ENCODE measurements at regions not wholly inside any gene's neighbourhood (a gene's known extent, or its start where the extent isn't known, plus 50 kb on each side); places are given as distances from the start of the nearest gene placed in this dataset.

DNA sequence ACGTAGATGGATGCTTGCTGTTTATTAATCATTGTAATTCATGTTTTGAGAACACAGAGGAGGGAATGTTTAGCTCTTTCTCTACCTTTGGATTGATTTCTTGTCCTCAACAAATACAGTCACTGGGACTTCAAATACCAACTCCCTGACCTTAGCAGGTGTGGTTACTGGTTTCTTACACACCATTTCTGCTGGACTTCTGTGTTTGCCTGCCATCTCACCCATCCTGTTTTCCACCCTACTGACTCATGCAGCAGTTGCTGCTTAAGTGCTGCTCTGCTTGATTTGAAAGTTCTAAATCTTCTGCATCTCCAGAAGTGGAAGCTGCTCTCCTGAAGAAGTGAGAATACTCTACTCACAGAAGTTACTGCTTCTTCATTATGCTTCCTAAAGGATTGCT lies 170.3 kb downstream of the ZPLD1 start:
- DNase-seq: no peak

GRCh38 chr3:102608875-102609274 lies 174.1 kb downstream of the ZPLD1 start:
- DNase-seq: no peak

GRCh38 chr3:102614021-102614569 lies 179.3 kb downstream of the ZPLD1 start:
- DNase-seq: no peak

GRCh38 chr3:102614585-102614984 lies 179.8 kb downstream of the ZPLD1 start:
- DNase-seq: no peak

GRCh38 chr3:102617381-102617780 lies 182.6 kb downstream of the ZPLD1 start:
- DNase-seq: no peak

DNA sequence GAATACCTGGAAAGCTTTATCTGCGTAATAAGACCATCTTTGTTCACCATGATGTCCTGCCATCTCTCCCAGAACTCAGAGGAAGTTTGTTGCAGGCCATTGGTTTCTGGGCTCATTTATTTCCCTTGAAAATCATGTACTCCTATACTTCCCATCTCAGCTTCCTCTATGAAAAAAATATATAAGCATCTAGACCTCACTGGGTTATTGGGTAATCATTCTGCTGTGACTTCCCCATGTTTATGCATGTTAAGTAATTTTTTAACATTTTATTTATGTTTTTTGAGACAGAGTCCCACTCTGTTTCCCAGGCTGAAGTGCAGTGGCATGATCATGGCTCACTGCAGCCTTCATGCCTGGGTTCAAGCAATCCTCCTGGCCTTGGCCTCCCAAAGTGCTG lies 184.5 kb downstream of the ZPLD1 start:
- no peak for DNase-seq

- no peak for DNase-seq
Observed at GRCh38 chr3:102629943-102630342, 195.1 kb downstream of the ZPLD1 start.

- DNase-seq: no peak
Observed at GRCh38 chr3:102630531-102630930, 195.7 kb downstream of the ZPLD1 start.

GRCh38 chr3:102643546-102643945 lies 208.7 kb downstream of the ZPLD1 start:
- no peak for DNase-seq

DNA sequence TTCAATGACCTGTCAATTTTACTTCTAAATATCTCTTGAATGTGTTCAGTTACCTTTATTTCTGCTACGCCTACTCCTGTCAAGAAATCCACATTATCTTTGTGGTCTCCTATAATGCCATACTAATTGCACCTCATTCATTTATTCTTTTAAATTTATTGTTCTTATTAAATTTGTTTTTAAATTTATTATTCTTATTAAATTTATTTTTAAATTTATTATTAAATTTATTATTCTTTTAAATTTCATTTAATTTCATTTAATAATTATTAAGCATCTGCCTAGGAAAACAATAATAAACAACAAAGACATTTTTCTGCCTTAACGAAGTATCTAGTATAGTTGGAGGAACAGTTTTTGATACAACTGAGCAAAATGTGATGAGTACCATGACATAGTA lies 211.7 kb downstream of the ZPLD1 start:
- DNase-seq: no peak

DNA sequence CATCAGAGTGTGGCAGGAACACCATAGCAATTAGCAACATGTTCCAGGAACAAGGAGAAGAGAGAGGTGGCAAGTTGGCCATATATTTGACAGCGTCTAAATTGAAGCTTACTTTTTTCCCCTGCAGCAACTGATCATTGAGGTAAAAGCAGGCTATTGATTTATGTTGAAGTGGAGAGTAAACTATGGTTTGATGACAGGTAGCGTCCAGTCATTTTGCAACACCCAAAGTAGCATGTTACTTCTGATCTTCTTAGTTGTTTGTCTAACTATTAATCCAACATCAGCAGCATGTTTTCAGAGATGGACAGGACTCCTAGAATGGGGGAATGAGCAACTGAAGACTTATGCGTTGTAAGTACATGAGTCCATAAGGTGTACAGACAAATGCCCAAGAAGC lies 225.8 kb downstream of the ZPLD1 start:
- DNase-seq: no peak

DNA sequence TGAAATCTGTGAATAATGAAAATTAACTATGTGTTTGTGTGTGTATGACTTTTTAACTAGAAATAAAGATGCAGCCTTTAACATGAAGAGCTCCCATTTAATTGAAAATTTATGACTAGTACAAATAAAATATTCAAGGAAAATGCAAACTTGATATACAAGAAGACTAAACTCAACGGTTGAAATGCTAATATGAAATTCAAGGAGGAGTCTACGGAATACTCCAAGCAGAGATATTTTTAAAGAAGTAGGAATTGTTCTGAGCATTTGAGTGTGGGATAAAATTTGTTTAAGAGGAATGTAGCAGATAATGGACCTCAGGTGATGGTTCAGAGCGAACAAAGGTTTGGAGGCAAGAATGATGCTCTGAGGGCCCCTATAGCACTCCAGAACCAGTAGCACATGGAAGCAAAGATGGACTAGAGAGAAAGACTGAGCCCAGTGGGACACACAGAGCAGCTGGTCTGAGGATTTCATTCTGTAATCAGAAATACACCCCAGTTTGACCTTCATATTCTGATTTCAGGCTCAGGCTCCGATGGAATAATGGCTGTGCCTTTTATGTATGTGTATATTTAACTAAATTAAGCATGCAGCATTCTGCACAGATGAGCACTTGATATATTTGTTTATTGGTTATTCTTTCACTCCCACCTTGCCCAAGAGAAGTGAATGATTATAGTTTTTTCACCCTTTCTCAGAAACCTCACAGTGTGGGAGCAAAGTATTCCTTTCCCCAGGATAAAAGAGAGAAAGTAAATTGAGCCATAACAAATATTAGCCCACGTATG lies 227.1 kb downstream of the ZPLD1 start:
- DNase-seq: no peak

DNA sequence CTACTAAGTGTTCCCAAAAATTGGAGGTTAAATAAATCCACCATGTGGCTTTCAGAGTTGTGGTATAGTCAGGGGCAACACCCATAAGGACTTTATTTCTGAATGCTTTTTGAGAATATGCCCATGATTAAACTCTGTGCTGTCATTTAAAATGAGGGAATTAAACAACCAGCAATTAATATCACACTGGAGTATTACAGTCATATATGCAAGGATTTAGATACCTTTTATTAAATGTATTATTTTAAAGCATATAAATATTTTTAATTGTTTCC lies 227.6 kb downstream of the ZPLD1 start:
- DNase-seq: no peak

- no peak for DNase-seq
Observed at GRCh38 chr3:102664126-102664525, 229.3 kb downstream of the ZPLD1 start.

DNA sequence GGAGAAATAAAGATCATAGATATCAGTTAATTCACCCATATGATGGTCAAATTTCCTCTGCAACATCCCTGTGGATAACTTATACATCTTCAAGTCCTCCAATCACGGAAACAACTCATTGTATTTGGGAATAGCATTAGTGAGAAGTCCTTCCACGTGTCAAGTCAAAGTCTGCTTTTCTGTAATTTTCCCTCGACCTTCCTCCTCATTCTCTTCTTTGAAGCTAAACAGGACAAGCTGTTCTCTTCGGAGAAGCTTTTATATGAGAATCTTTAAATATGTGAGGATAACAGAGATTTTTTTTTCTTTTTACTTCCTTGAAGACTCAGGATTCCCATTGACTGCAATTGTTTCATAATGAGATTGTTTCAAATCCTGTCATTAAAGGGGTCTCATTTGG lies 230.4 kb downstream of the ZPLD1 start:
- DNase-seq: no peak

DNA sequence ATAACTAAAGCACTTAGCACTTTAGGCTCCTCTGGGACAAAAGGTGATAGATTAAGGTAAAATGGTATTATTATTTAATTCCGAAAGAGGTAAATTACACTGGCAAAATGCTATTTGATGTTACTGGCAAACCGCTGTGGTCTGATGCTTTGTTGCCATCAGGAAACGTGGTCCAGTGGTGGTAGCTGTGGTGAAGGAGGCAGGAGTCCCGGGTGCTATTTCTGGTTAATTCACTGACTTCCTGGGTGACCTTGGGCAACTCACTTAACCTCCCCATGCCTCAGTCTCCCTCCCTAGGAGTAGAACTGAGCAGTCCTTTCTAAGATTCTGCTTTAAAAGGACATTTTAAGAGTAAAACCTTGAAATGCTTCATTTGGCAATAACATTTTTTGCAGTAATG lies 233.4 kb downstream of the ZPLD1 start:
- no peak for DNase-seq

GRCh38 chr3:102670986-102671385 lies 236.2 kb downstream of the ZPLD1 start:
- no peak for DNase-seq

DNA sequence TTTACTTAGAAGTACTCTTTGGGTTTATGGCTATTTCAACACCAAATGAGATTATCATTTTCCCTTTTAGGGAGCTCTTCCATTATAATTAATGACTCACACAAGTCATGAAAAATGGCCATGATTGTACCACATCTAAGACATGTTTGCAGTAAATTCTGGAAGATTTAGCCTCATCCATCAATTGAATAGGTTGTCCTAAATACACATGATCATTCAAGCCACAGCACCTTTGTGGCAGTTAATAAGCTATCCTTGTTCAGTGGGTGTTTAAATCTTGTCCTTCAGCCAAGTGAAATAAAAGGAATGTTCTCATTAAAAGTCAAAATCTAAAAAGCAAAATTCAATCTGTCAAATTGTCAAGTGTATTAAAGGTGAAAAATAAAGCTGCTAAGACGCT lies 237.5 kb downstream of the ZPLD1 start:
- DNase-seq: no peak

- DNase-seq: peak; percentile 43
Observed at GRCh38 chr3:102673271-102674115, 238.7 kb downstream of the ZPLD1 start.

GRCh38 chr3:102674284-102674683 lies 239.5 kb downstream of the ZPLD1 start:
- no peak for DNase-seq

- no peak for DNase-seq
Observed at GRCh38 chr3:102676424-102676823, 241.6 kb downstream of the ZPLD1 start.

GRCh38 chr3:102682741-102683140 lies 247.9 kb downstream of the ZPLD1 start:
- DNase-seq: no peak

- no peak for DNase-seq
Observed at GRCh38 chr3:102686792-102687191, 252.0 kb downstream of the ZPLD1 start.

DNA sequence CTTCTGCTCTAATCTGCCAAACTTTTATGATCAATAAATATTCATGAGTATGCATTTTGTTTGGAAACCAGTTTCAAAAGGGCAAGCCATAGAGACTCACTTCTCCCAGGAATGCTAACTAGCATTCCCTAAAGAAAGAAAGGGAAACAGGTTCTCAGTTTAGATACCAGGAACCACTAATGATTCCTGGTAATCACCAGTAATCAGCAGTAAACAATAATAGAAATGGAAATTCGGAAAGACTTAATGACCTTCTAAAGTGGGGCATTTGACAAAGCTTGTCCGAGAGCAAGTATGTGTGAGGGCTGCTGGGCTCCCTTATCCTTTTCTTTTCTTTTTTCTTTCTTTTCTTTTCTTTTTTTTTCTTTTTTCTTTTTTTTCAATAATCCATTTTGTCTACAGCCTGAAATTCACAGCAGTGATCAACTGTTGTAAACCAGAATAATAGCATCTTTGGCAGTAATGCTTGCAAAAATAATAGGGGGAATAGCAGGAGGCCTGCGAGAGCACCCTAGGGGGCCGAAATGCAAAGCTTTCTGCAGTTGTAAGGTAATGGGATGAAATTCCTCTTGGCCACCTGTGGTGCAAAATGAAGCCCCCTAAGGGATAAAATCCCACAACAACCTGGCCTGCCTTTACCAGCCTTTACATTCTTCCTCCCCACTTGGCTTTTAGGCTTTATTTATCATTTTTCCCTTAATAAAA lies 253.2 kb downstream of the ZPLD1 start:
- no peak for DNase-seq

Data from EL (cell line).